ENCODE measurements at regions not wholly inside any gene's neighbourhood (a gene's known extent, or its start where the extent isn't known, plus 50 kb on each side); places are given as distances from the start of the nearest gene placed in this dataset.

DNA sequence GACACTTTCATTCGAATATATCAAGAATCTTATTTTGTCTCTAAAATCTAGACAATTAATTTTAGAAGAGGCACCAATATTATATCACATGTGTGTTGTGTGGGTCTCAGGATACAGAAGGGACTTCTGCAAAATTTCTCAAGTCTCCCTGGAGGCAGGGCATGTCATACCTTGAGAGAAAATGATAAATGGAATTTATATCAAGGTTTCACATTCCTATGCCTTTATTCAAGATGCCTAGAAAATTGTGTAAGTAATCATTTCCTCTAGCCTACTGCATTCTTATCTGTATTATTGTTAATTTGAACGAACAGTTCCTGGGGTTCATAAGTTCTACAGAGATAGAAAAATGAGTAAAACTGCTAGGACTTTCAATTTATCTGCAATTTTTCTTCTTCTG, 1247.9 kb downstream of the GRIK2 start:
- TF ChIP-seq CTCF (conservative IDR thresholded peaks at IDR 0.05; ENCODE audit: low read depth, low read length) (no peak), EZH2 (IDR thresholded peaks at IDR 0.05; ENCODE audit: low read length, unreplicated experiment) (no peak), EZH2phosphoT487 (IDR thresholded peaks at IDR 0.05; ENCODE audit: borderline replicate concordance, low read length) (no peak)

All from PC-3 (cell line).